Mesendoderm (in vitro differentiated cells): ENCODE measurements at regions not wholly inside any gene's neighbourhood (a gene's known extent, or its start where the extent isn't known, plus 50 kb on each side); places are given as distances from the start of the nearest gene placed in this dataset. TPM values are rescaled to one million over a fixed set of nuclear protein-coding genes. Genes with fewer than 3 reads are reported as not detected.

ENCODE experiments used
- DNase-seq: peaks from one replicate; pipeline ENCODE4 v3.0.0; 2013
- H2AK5ac ChIP-seq: 2 replicates; pipeline ENCODE4 v1.6.1; 2013; ENCODE audit warnings: low read length, inconsistent platforms
- H2BK120ac ChIP-seq: 2 replicates; pipeline ENCODE4 v1.6.1; 2013; ENCODE audit warnings: low read depth, mild to moderate bottlenecking, low read length, moderate library complexity, mixed read lengths
- H2BK15ac ChIP-seq: replicated peaks from 2 replicates; pipeline ENCODE4 v1.6.1; 2013; ENCODE audit warnings: low read depth, mild to moderate bottlenecking, moderate library complexity
- H2BK5ac ChIP-seq: 2 replicates; pipeline ENCODE4 v1.6.1; 2013; ENCODE audit warnings: low read length, inconsistent platforms
- H3K18ac ChIP-seq: 2 replicates; pipeline ENCODE4 v1.6.1; 2013; ENCODE audit warnings: mild to moderate bottlenecking, low read length, mixed read lengths
- H3K23ac ChIP-seq: one replicate; pipeline ENCODE4 v1.6.1; 2013; ENCODE audit warnings: low read length
- H3K27ac ChIP-seq: 2 replicates; pipeline ENCODE4 v1.5.1; 2013; ENCODE audit warnings: low read depth, mild to moderate bottlenecking, inconsistent platforms, low read length, moderate library complexity
- H3K27me3 ChIP-seq: 2 replicates; pipeline ENCODE4 v1.6.1; 2013; ENCODE audit warnings: low read length, control low read depth, mild to moderate bottlenecking, inconsistent platforms; ENCODE audit not compliant: insufficient read depth, poor library complexity
- H3K36me3 ChIP-seq: 2 replicates; pipeline ENCODE4 v1.6.1; 2013; ENCODE audit warnings: low read length, inconsistent platforms; ENCODE audit not compliant: control insufficient read depth, insufficient read depth
- H3K4ac ChIP-seq: one replicate; pipeline ENCODE4 v1.6.1; 2013; ENCODE audit warnings: low read depth, mild to moderate bottlenecking, low read length, moderate library complexity
- H3K4me1 ChIP-seq: 2 replicates; pipeline ENCODE4 v1.6.1; 2013; ENCODE audit warnings: low read depth, low read length, inconsistent platforms; ENCODE audit not compliant: control insufficient read depth
- H3K4me2 ChIP-seq: 2 replicates; pipeline ENCODE4 v1.6.1; 2013; ENCODE audit warnings: low read length
- H3K4me3 ChIP-seq: 2 replicates; pipeline ENCODE4 v1.5.1; 2013; ENCODE audit warnings: mild to moderate bottlenecking, low read length
- H3K56ac ChIP-seq: one replicate; pipeline ENCODE4 v1.6.1; 2013; ENCODE audit warnings: low read length
- H3K79me1 ChIP-seq: 2 replicates; pipeline ENCODE4 v1.6.1; 2013; ENCODE audit warnings: low read length, inconsistent platforms
- H3K79me2 ChIP-seq: 2 replicates; pipeline ENCODE4 v1.6.1; 2013; ENCODE audit warnings: mild to moderate bottlenecking, low read length; ENCODE audit not compliant: control insufficient read depth, insufficient read depth
- H3K9ac ChIP-seq: 2 replicates; pipeline ENCODE4 v1.6.1; 2013; ENCODE audit warnings: low read length, inconsistent platforms
- H4K5ac ChIP-seq: one replicate; pipeline ENCODE4 v1.6.1; 2013; ENCODE audit warnings: low read length
- H4K8ac ChIP-seq: one replicate; pipeline ENCODE4 v1.6.1; 2013; ENCODE audit warnings: low read depth, mild to moderate bottlenecking, control low read depth, low read length, moderate library complexity
- WGBS: extraction: QIAGEN DNeasy Blood & Tissue Kit; methylation state at CpG from one replicate; pipeline ENCODE4 v1.1.7; 2013; ENCODE audit warnings: low lambda C conversion rate, missing lambda C conversion rate; ENCODE audit not compliant: insufficient coverage; ENCODE audit errors: extremely low coverage; 5-methylcytosine and 5-hydroxymethylcytosine counted together
- small RNA-seq: library from polyadenylated mRNA; stranded (forward); fragments of <200 nt; extraction: miRNeasy Mini kit (QIAGEN cat#:217004); gene quantifications from one replicate; pipeline ENCODE3, GENCODE V24; 2013; ENCODE audit not compliant: insufficient read depth

DNA sequence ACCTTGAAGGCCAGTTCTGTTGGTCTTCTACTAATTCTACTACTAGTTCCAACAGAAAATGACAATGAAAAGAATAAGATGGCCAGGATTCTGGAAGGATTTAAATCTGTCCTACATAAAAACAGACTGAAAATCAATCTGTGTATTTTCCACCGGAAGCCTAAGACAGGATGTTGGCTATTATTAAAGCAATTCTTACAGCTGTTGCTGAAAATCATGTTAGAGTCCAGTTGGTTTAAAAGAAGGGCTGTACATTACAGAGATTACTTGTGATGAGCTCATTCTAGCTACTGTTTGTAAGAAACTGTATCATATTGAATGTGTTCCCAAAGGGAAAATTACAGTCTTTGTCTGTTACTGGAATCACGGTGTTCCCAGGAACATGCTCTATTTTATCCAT, 54.8 kb upstream of the MAGEB16 start:
- Histone ChIP-seq H3K23ac (no peak overlapping the region), H3K4me1 (no peaks in the 10 kb centered on the region), H3K36me3 (no peaks in the 10 kb centered on the region), H3K79me2 (no peaks in the 10 kb centered on the region), H3K18ac (no peak overlapping the region), H2AK5ac (no peak overlapping the region), H2BK5ac (no peak overlapping the region), H3K4me2 (no peak overlapping the region), H3K27ac (no peak overlapping the region), H3K9ac (no peak overlapping the region), H2BK15ac (no peak overlapping the region), H3K4ac (no peak overlapping the region), H3K79me1 (no peaks in the 10 kb centered on the region), H3K56ac (no peak overlapping the region), H3K4me3 (no peak overlapping the region), H4K8ac (no peak overlapping the region), H4K5ac (no peak overlapping the region), H3K27me3 (no peaks in the 10 kb centered on the region), H2BK120ac (no peak overlapping the region)
- WGBS: no CpG with 5 or more reads among the region's 2 CpGs
- no peak for DNase-seq

Small RNA genes lying in the stretch of these regions (small RNA-seq; reads per million reads assigned to genes)
- not detected for gene RNU6-1087P
